Suprapubic skin (tissue), 3 donors: ENCODE measurements at regions not wholly inside any gene's neighbourhood (a gene's known extent, or its start where the extent isn't known, plus 50 kb on each side); places are given as distances from the start of the nearest gene placed in this dataset.

Experiments used
- EP300 ChIP-seq: sonication (generic); formaldehyde crosslinking; IDR thresholded peaks from one replicate; pipeline ENCODE4 v1.6.1; 2017; ENCODE audit warnings: antibody characterized with exemption
- POLR2A ChIP-seq, 2 donors: fragments of 450-650 bp; IDR thresholded peaks; one replicate each; pipeline ENCODE4 v1.6.1; 2017; ENCODE audit warnings: antibody characterized with exemption in 2 of 2, mild to moderate bottlenecking in 2 of 2, moderate library complexity in 2 of 2
- TF ChIP-seq, protein P1 (sequence below), 2 donors: fragments of 200-600 bp in 1 of 2; fragments of 450-650 bp in 1 of 2; sonication (generic) in 1 of 2; IDR thresholded peaks; one replicate each; pipeline ENCODE4 v1.5.1; 2016 to 2019; ENCODE audit warnings: antibody characterized with exemption in 2 of 2, mild to moderate bottlenecking in 1 of 2, moderate library complexity in 1 of 2

DNA sequence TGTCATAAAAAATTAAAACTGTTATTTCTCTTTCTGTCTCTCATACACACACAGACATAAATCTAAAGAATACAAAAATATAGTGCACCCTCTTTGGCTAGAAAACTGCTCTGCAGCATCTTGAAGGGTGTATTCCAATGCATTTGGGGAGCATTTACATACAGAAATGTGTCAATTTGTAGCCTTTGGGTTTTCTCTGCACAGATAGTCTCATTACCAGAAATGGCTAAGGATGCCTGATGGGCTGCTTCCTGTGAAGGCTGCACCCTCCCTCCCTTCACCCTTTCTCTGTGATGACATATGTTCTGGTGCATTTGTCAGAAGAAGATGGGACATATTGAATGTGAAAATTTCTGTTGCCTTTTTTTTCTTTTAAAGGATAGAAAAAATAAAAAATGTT, 1239.3 kb downstream of the CDH11 start:
- TF ChIP-seq, protein P1, sequence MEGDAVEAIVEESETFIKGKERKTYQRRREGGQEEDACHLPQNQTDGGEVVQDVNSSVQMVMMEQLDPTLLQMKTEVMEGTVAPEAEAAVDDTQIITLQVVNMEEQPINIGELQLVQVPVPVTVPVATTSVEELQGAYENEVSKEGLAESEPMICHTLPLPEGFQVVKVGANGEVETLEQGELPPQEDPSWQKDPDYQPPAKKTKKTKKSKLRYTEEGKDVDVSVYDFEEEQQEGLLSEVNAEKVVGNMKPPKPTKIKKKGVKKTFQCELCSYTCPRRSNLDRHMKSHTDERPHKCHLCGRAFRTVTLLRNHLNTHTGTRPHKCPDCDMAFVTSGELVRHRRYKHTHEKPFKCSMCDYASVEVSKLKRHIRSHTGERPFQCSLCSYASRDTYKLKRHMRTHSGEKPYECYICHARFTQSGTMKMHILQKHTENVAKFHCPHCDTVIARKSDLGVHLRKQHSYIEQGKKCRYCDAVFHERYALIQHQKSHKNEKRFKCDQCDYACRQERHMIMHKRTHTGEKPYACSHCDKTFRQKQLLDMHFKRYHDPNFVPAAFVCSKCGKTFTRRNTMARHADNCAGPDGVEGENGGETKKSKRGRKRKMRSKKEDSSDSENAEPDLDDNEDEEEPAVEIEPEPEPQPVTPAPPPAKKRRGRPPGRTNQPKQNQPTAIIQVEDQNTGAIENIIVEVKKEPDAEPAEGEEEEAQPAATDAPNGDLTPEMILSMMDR (IDR thresholded peaks at IDR 0.05): no peak
- TF ChIP-seq POLR2A (IDR thresholded peaks at IDR 0.05) (no peak), EP300 (no peak)
